Stimulated activated naive B cell treated with anti-CD40 and anti-IgM and Interleukin-4, amounts not matched to agents 10 μg/mL and 1 μg/mL and 100 μg/mL, for 72 hours (primary cell): ENCODE measurements at regions not wholly inside any gene's neighbourhood (a gene's known extent, or its start where the extent isn't known, plus 50 kb on each side); places are given as distances from the start of the nearest gene placed in this dataset.
A peak's percentile ranks its signal among the peaks of the same experiment; 100 is the strongest.

Experiments
- ATAC-seq, 2 donors: fragments of 150-1000 bp; cut with Tn5 transposase; replicated peaks; 2 replicates each; pipeline ENCODE4 v1.10.0; 2021; ENCODE audit warnings: moderate library complexity in 1 of 2
- DNase-seq: peaks from one replicate; pipeline ENCODE4 v3.0.0; 2021
- H3K27ac Mint-ChIP-seq: one replicate; pipeline ENCODE4 v1.8.0; 2022; ENCODE audit warnings: mild to moderate bottlenecking, mixed read lengths
- H3K27me3 Mint-ChIP-seq, 2 donors: one replicate each; pipeline ENCODE4 v1.8.0; 2022; ENCODE audit warnings: mixed read lengths in 2 of 2
- H3K36me3 Mint-ChIP-seq, 2 donors: one replicate each; pipeline ENCODE4 v1.8.0; 2022; ENCODE audit warnings: mixed read lengths in 2 of 2, mild to moderate bottlenecking in 1 of 2
- H3K4me1 Mint-ChIP-seq, 2 donors: one replicate each; pipeline ENCODE4 v1.8.0; 2022; ENCODE audit warnings: mixed read lengths in 2 of 2, mild to moderate bottlenecking in 1 of 2
- H3K4me3 Mint-ChIP-seq, 2 donors: one replicate each; pipeline ENCODE4 v1.8.0; 2022; ENCODE audit warnings: mild to moderate bottlenecking in 2 of 2, mixed read lengths in 2 of 2, moderate library complexity in 1 of 2
- H3K9me3 Mint-ChIP-seq, 2 donors: one replicate each; pipeline ENCODE4 v1.8.0; 2022; ENCODE audit warnings: mixed read lengths in 2 of 2, mild to moderate bottlenecking in 1 of 2

GRCh38 chr4:138055890-138056289 is 186.3 kb downstream of the SLC7A11 start:
- no peak overlapping the region for H3K27ac Mint-ChIP-seq
- no peaks in the 10 kb centered on the region for H3K36me3 Mint-ChIP-seq
- H3K27me3 Mint-ChIP-seq: no peaks in the 10 kb centered on the region
- H3K9me3 Mint-ChIP-seq: peaks cover 0 to 2% of the 10 kb centered on the region in 2 donors
- ATAC-seq (no peak), DNase-seq (no peak)
- no peaks in the 10 kb centered on the region for H3K4me1 Mint-ChIP-seq
- no peak overlapping the region for H3K4me3 Mint-ChIP-seq

- no peak overlapping the region for H3K4me3 Mint-ChIP-seq
- ATAC-seq: no peak
Observed at GRCh38 chr4:138053641-138054301, 188.4 kb downstream of the SLC7A11 start.

GRCh38 chr4:138052806-138053632 is 189.1 kb downstream of the SLC7A11 start:
- Mint-ChIP-seq H3K36me3 (no peaks in the 10 kb centered on the region), H3K9me3 (peaks cover 0 to 2% of the 10 kb centered on the region in 2 donors), H3K27me3 (no peaks in the 10 kb centered on the region), H3K27ac (no peak overlapping the region), H3K4me1 (no peaks in the 10 kb centered on the region), H3K4me3 (no peak overlapping the region)
- DNase-seq: no peak
- ATAC-seq: no peak

More at GRCh38 chr4:138053641-138054301, 188.4 kb downstream of the SLC7A11 start:
- no peaks in the 10 kb centered on the region for H3K36me3 Mint-ChIP-seq
- no peaks in the 10 kb centered on the region for H3K4me1 Mint-ChIP-seq
- H3K27ac Mint-ChIP-seq: no peak overlapping the region
- DNase-seq: no peak
- no peaks in the 10 kb centered on the region for H3K27me3 Mint-ChIP-seq
- H3K9me3 Mint-ChIP-seq: peaks cover 0 to 2% of the 10 kb centered on the region in 2 donors

GRCh38 chr4:138051157-138051556 is 191.0 kb downstream of the SLC7A11 start:
- no peak overlapping the region for H3K27ac Mint-ChIP-seq
- no peaks in the 10 kb centered on the region for H3K4me1 Mint-ChIP-seq
- H3K4me3 Mint-ChIP-seq: no peak overlapping the region
- no peaks in the 10 kb centered on the region for H3K36me3 Mint-ChIP-seq
- peaks cover 0 to 2% of the 10 kb centered on the region in 2 donors for H3K27me3 Mint-ChIP-seq
- H3K9me3 Mint-ChIP-seq: peaks cover 0 to 2% of the 10 kb centered on the region in 2 donors
- ATAC-seq (no peak), DNase-seq (no peak)

GRCh38 chr4:138050601-138051000 is 191.5 kb downstream of the SLC7A11 start:
- no peak overlapping the region for H3K4me3 Mint-ChIP-seq
- peaks cover 0 to 2% of the 10 kb centered on the region in 2 donors for H3K9me3 Mint-ChIP-seq
- ATAC-seq (no peak), DNase-seq (no peak)
- H3K27me3 Mint-ChIP-seq: peaks cover 0 to 5% of the 10 kb centered on the region in 2 donors
- no peaks in the 10 kb centered on the region for H3K36me3 Mint-ChIP-seq
- no peaks in the 10 kb centered on the region for H3K4me1 Mint-ChIP-seq
- H3K27ac Mint-ChIP-seq: no peak overlapping the region

GRCh38 chr4:138049355-138049754 is 192.8 kb downstream of the SLC7A11 start:
- Mint-ChIP-seq H3K27ac (no peak overlapping the region), H3K9me3 (peaks cover 0 to 2% of the 10 kb centered on the region in 2 donors)
- ATAC-seq: no peak

GRCh38 chr4:138047290-138047689 is 194.9 kb downstream of the SLC7A11 start:
- H3K4me3 Mint-ChIP-seq: no peak overlapping the region
- ATAC-seq (no peak), DNase-seq (no peak)
- H3K4me1 Mint-ChIP-seq: no peaks in the 10 kb centered on the region
- H3K27me3 Mint-ChIP-seq: peaks cover 0 to 5% of the 10 kb centered on the region in 2 donors
- no peaks in the 10 kb centered on the region for H3K36me3 Mint-ChIP-seq
- H3K27ac Mint-ChIP-seq: no peak overlapping the region
- H3K9me3 Mint-ChIP-seq: no peaks in the 10 kb centered on the region

More at GRCh38 chr4:138049355-138049754, 192.8 kb downstream of the SLC7A11 start:
- no peak for DNase-seq
- Mint-ChIP-seq H3K4me3 (no peak overlapping the region), H3K27me3 (peaks cover 0 to 5% of the 10 kb centered on the region in 2 donors), H3K36me3 (no peaks in the 10 kb centered on the region), H3K4me1 (no peaks in the 10 kb centered on the region)

GRCh38 chr4:138045036-138045435 is 197.1 kb downstream of the SLC7A11 start:
- Mint-ChIP-seq H3K36me3 (no peaks in the 10 kb centered on the region), H3K27ac (no peak overlapping the region), H3K9me3 (no peaks in the 10 kb centered on the region), H3K27me3 (peaks cover 0 to 5% of the 10 kb centered on the region in 2 donors), H3K4me3 (no peak overlapping the region), H3K4me1 (no peaks in the 10 kb centered on the region)
- no peak for DNase-seq
- no peak for ATAC-seq

DNA sequence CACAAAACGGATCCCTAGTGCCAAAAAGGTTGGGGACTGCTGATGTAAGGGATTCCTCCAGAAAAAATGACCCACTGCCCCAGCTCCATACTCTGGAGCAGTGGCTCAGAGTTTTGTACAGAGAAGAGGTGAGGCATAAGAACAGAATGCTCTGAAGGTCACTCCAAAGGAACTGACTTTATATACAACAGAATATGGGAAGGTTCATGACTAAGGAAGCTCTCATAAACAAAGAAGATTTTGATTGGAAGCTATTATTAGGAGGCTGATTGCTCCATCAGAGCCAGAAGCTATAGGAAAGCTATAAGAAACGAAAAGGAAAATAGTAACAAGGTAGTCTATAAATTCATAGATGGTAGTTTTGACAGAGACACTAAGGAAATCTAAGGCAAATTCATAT is 203.1 kb downstream of the SLC7A11 start:
- no peak overlapping the region for H3K27ac Mint-ChIP-seq
- peaks cover 0 to 4% of the 10 kb centered on the region in 2 donors for H3K27me3 Mint-ChIP-seq
- H3K4me1 Mint-ChIP-seq: peaks cover 0 to 3% of the 10 kb centered on the region in 2 donors
- DNase-seq: no peak
- no peaks in the 10 kb centered on the region for H3K36me3 Mint-ChIP-seq
- H3K4me3 Mint-ChIP-seq: no peak overlapping the region
- H3K9me3 Mint-ChIP-seq: no peaks in the 10 kb centered on the region
- ATAC-seq: no peak

DNA sequence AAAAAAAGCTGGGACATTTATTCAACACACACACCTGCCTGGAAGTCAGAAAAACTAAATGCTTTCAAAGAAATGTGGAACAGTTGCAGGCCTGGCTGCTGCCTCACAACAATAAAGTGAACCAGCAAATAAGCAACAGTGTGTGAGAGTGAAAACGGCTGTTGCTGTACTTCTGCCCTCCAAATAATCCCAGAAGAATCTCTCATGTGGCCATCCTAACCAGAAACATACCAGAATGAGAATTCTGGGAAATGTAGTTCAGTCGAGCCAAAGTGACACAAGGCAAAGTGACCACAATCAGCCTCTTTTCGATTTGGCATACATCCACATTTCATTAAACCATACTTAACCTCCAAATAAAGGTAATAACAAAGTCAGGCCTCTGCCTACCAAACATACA is 204.5 kb downstream of the SLC7A11 start:
- no peak for DNase-seq
- Mint-ChIP-seq H3K36me3 (no peaks in the 10 kb centered on the region), H3K27ac (no peak overlapping the region), H3K4me1 (peaks cover 0 to 3% of the 10 kb centered on the region in 2 donors), H3K4me3 (no peak overlapping the region), H3K27me3 (peaks cover 0 to 4% of the 10 kb centered on the region in 2 donors), H3K9me3 (no peaks in the 10 kb centered on the region)
- no peak for ATAC-seq

DNA sequence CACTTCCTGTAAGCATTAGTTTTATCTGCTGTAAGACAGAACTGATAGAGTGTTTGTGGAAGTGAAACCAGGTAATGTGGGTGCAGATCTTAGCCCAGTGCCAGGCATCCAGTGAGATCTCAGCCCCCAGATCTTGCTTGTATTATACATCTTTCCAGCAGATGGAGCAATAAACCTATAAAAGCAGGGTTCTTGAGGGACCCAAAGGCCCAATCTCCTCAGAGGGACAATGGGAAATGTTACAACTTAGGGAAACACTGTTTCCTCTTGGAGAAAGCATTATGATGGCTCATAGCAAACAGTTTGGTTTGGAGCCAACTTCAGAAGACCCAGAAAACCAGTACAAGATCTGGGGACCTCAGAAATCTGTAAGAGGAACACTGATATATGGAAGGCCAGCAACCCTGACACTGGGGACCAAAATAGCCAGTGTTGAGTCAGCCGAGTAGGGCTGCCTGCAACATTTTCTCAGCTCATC is 206.3 kb downstream of the SLC7A11 start:
- Mint-ChIP-seq H3K9me3 (no peaks in the 10 kb centered on the region), H3K27ac (no peak overlapping the region)
- ATAC-seq: peak; percentile 100

DNA sequence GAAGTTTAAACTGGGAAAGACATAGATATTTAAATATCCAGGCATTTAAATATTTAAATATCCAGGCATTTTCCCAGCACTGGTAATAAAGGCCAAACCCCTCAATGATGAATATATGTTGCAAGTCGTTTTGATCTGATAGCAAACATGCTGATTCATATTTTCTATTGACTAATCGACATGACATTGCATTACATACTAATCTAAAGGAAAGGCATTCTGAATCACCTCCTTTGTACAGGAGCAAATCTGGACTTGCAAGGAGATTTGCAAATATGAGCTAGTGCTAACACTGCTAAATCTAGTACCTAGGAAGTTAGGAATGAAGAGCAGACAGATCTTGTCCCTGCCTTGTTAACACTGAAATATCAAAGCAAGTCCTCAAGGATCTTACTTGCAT is 207.3 kb downstream of the SLC7A11 start:
- H3K27me3 Mint-ChIP-seq: peaks cover 5 to 9% of the 10 kb centered on the region in 2 donors
- DNase-seq (no peak), ATAC-seq (no peak)
- H3K27ac Mint-ChIP-seq: no peak overlapping the region
- H3K36me3 Mint-ChIP-seq: no peaks in the 10 kb centered on the region
- peaks cover 0 to 3% of the 10 kb centered on the region in 2 donors for H3K4me1 Mint-ChIP-seq
- H3K9me3 Mint-ChIP-seq: no peaks in the 10 kb centered on the region
- H3K4me3 Mint-ChIP-seq: no peak overlapping the region

More for the DNA sequence above, 206.3 kb downstream of the SLC7A11 start:
- DNase-seq: peak; percentile 52
- H3K36me3 Mint-ChIP-seq: no peaks in the 10 kb centered on the region
- peaks cover 0 to 3% of the 10 kb centered on the region in 2 donors for H3K4me1 Mint-ChIP-seq
- no peak overlapping the region for H3K4me3 Mint-ChIP-seq
- peaks cover under 1 to 5% of the 10 kb centered on the region in 2 donors for H3K27me3 Mint-ChIP-seq

GRCh38 chr4:138032222-138032621 is 209.9 kb downstream of the SLC7A11 start:
- H3K4me3 Mint-ChIP-seq: no peak overlapping the region
- H3K27ac Mint-ChIP-seq: no peak overlapping the region
- ATAC-seq (no peak), DNase-seq (no peak)
- no peaks in the 10 kb centered on the region for H3K9me3 Mint-ChIP-seq
- no peaks in the 10 kb centered on the region for H3K36me3 Mint-ChIP-seq
- peaks cover 0 to 3% of the 10 kb centered on the region in 2 donors for H3K4me1 Mint-ChIP-seq
- H3K27me3 Mint-ChIP-seq: peaks cover 5% of the 10 kb centered on the region in 2 donors

DNA sequence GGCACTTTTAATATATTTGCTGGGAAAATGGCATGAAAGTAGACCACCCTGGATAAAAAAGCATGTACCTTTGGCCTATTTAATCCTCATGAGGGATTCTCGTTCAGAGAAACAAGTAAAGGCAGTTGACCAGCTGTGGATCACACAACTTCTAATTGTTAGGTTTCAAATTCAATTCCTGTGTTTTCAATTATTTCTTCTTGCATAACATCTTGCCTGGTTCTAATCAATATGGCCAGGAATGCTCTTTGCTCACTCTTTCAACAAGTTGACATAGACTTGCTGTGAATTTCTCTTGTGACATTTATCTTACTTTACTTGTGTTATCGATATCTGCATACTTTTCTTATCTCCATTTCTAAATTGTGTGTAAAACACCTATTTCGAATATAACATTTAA is 211.8 kb downstream of the SLC7A11 start:
- no peak for ATAC-seq

More for the DNA sequence above, 211.8 kb downstream of the SLC7A11 start:
- Mint-ChIP-seq H3K27ac (no peak overlapping the region), H3K4me3 (no peak overlapping the region), H3K4me1 (no peaks in the 10 kb centered on the region), H3K9me3 (no peaks in the 10 kb centered on the region), H3K27me3 (peaks cover 5% of the 10 kb centered on the region in 2 donors), H3K36me3 (no peaks in the 10 kb centered on the region)
- DNase-seq: no peak
